WTC11 (cell line): ENCODE measurements at regions not wholly inside any gene's neighbourhood (a gene's known extent, or its start where the extent isn't known, plus 50 kb on each side); places are given as distances from the start of the nearest gene placed in this dataset.

Experiments
- ATAC-seq: fragments of 200-7000 bp; cut with Tn5 transposase; 2 replicates; pipeline ENCODE4 v1.10.0; 2021; ENCODE audit warnings: mild to moderate bottlenecking, moderate library complexity
- CTCF ChIA-PET: fragments of 300-600 bp; sonication (Branson Sonifier 250); formaldehyde crosslinking; loops from one replicate; lab custom pipeline; 2021; ENCODE audit warnings: antibody characterized with exemption; lab: Charles Lee
- POLR2A ChIA-PET: fragments of 350-600 bp; sonication (Branson Sonifier 250); formaldehyde crosslinking; loops from one replicate; lab custom pipeline; 2021; ENCODE audit warnings: antibody characterized with exemption; lab: Charles Lee
- DNase-seq: peaks from one replicate; pipeline ENCODE4 v3.0.0; 2021; ENCODE audit warnings: low spot score
- H3K27ac Mint-ChIP-seq: 2 replicates; pipeline ENCODE4 v1.8.0; 2021; ENCODE audit warnings: mixed read lengths
- H3K27me3 Mint-ChIP-seq: 2 replicates; pipeline ENCODE4 v1.8.0; 2021; ENCODE audit warnings: low read depth, mild to moderate bottlenecking, moderate library complexity, mixed read lengths
- H3K36me3 Mint-ChIP-seq: 2 replicates; pipeline ENCODE4 v1.8.0; 2021; ENCODE audit warnings: mixed read lengths
- H3K4me1 Mint-ChIP-seq: 2 replicates; pipeline ENCODE4 v1.8.0; 2022; ENCODE audit warnings: mixed read lengths
- H3K4me3 Mint-ChIP-seq: 2 replicates; pipeline ENCODE4 v1.8.0; 2021; ENCODE audit warnings: mild to moderate bottlenecking, moderate library complexity, mixed read lengths
- H3K9me3 Mint-ChIP-seq: 2 replicates; pipeline ENCODE4 v1.8.0; 2021; ENCODE audit warnings: mixed read lengths
- ATF2 ChIP-seq: sonication (generic); formaldehyde crosslinking; IDR thresholded peaks from 2 replicates; pipeline ENCODE4 v1.8.1; 2022; ENCODE audit warnings: low read depth, missing genetic modification reagents, borderline replicate concordance
- CDX4 ChIP-seq: fragments of 250-450 bp; sonication (Bioruptor Pico); IDR thresholded peaks from 2 replicates; pipeline ENCODE4 v1.9.0; 2021; ENCODE audit warnings: moderate library complexity, mild to moderate bottlenecking, inconsistent platforms, borderline replicate concordance
- ERG ChIP-seq: fragments of 250-450 bp; sonication (Bioruptor Pico); IDR thresholded peaks from 2 replicates; pipeline ENCODE4 v1.8.0; 2021; ENCODE audit warnings: mild to moderate bottlenecking
- FOXP4 ChIP-seq: sonication (generic); formaldehyde crosslinking; IDR thresholded peaks from 2 replicates; pipeline ENCODE4 v1.8.0; 2022; ENCODE audit warnings: mild to moderate bottlenecking, missing genetic modification reagents
- GTF2I ChIP-seq: fragments of 250-450 bp; sonication (Bioruptor Pico); conservative IDR thresholded peaks from 2 replicates; pipeline ENCODE4 v1.4.0; 2021; ENCODE audit warnings: mild to moderate bottlenecking
- JUN ChIP-seq: sonication (generic); formaldehyde crosslinking; IDR thresholded peaks from 2 replicates; pipeline ENCODE4 v1.8.0; 2023; ENCODE audit warnings: mild to moderate bottlenecking, missing genetic modification reagents
- MXD4 ChIP-seq: fragments of 250-450 bp; sonication (Bioruptor Pico); IDR thresholded peaks from 2 replicates; pipeline ENCODE4 v1.8.0; 2021; ENCODE audit warnings: mild to moderate bottlenecking, moderate library complexity, borderline replicate concordance
- NR1H2 ChIP-seq: sonication (generic); formaldehyde crosslinking; IDR thresholded peaks from 2 replicates; pipeline ENCODE4 v1.9.0; 2021; ENCODE audit warnings: mild to moderate bottlenecking, moderate library complexity, missing genetic modification reagents
- NR3C1 ChIP-seq: sonication (generic); formaldehyde crosslinking; conservative IDR thresholded peaks from 2 replicates; pipeline ENCODE4 v1.8.1; 2023; ENCODE audit warnings: low read depth, mild to moderate bottlenecking, missing genetic modification reagents
- STAT6 ChIP-seq: sonication (generic); formaldehyde crosslinking; conservative IDR thresholded peaks from 2 replicates; pipeline ENCODE4 v1.8.1; 2023; ENCODE audit warnings: mild to moderate bottlenecking, low read depth, missing genetic modification reagents, moderate library complexity
- USF2 ChIP-seq: sonication (generic); formaldehyde crosslinking; IDR thresholded peaks from 2 replicates; pipeline ENCODE4 v1.8.1; 2023; ENCODE audit warnings: mild to moderate bottlenecking, missing genetic modification reagents, moderate library complexity
- ZNF121 ChIP-seq: sonication (generic); formaldehyde crosslinking; IDR thresholded peaks from 2 replicates; pipeline ENCODE4 v1.8.0; 2023; ENCODE audit warnings: missing genetic modification reagents
- ZNF396 ChIP-seq: fragments of 250-450 bp; sonication (Bioruptor Pico); IDR thresholded peaks from 2 replicates; pipeline ENCODE4 v1.8.0; 2021; ENCODE audit warnings: mild to moderate bottlenecking, moderate library complexity, borderline replicate concordance
- ZNF423 ChIP-seq: fragments of 250-450 bp; sonication (Bioruptor Pico); IDR thresholded peaks from 2 replicates; pipeline ENCODE4 v2.1.2; 2022; ENCODE audit warnings: mild to moderate bottlenecking, moderate library complexity
- ZSCAN18 ChIP-seq: fragments of 250-450 bp; sonication (Bioruptor Pico); IDR thresholded peaks from 2 replicates; pipeline ENCODE4 v2.1.2; 2022; ENCODE audit warnings: mild to moderate bottlenecking, moderate library complexity

- ChIA-PET CTCF (interaction anchor here (0.6 to 3.8 kb wide), 3 partner anchors 36 to 321 kb away, joined by 3 to 11 read pairs (median 3); no protein-coding TSS in a partner anchor), POLR2A (no interaction called here)
- no peak for TF ChIP-seq ERG (CRISPR knock-in tag)
- TF ChIP-seq FOXP4 (CRISPR knock-in tag) = no peak
- TF ChIP-seq NR3C1 (CRISPR knock-in tag) = no peak
- no peak for TF ChIP-seq JUN (CRISPR knock-in tag)
- no peak for TF ChIP-seq MXD4 (CRISPR knock-in tag)
- no peak for TF ChIP-seq USF2 (CRISPR knock-in tag)
- no peak for TF ChIP-seq ATF2
- TF ChIP-seq CDX4 (CRISPR knock-in tag) = no peak
- TF ChIP-seq NR1H2 = no peak
- no peak for TF ChIP-seq STAT6 (CRISPR knock-in tag)
- no peak for TF ChIP-seq ZNF396 (CRISPR knock-in tag)
- TF ChIP-seq ZNF423 = no peak
- TF ChIP-seq ZSCAN18 = no peak
- TF ChIP-seq ZNF121 (CRISPR knock-in tag) = no peak
- Mint-ChIP-seq H3K4me3 (no peak overlapping the region), H3K9me3 (no peaks in the 10 kb centered on the region), H3K27ac (no peak overlapping the region), H3K4me1 (no peaks in the 10 kb centered on the region), H3K27me3 (no peaks in the 10 kb centered on the region), H3K36me3 (no peaks in the 10 kb centered on the region)
- DNase-seq = no peak
- ATAC-seq = no peak
These were observed 173.4 kb downstream of the MIAT start for GRCh38 chr22:26830837-26831236.

- no peak for TF ChIP-seq GTF2I (CRISPR knock-in tag)
- TF ChIP-seq, all 79 proteins: peak for 0
- Mint-ChIP-seq H3K27me3 (no peaks in the 10 kb centered on the region), H3K27ac (0 out of 2 replicates have a peak overlapping the region, but pooled peaks have one; percentile 35), H3K4me3 (no peak overlapping the region), H3K9me3 (no peaks in the 10 kb centered on the region), H3K36me3 (no peaks in the 10 kb centered on the region), H3K4me1 (peaks cover 7% of the 10 kb centered on the region)
- no peak for ATAC-seq
- DNase-seq = no peak
- CTCF ChIA-PET = interaction anchor here (1.6 kb wide), 1 partner anchor 156 kb away, joined by 4 read pairs; no protein-coding TSS in a partner anchor
- POLR2A ChIA-PET = no interaction called here
These were observed 177.6 kb downstream of the MIAT start for GRCh38 chr22:26835023-26835422.
